Karpas-422 (cell line): ENCODE measurements at regions not wholly inside any gene's neighbourhood (a gene's known extent, or its start where the extent isn't known, plus 50 kb on each side); places are given as distances from the start of the nearest gene placed in this dataset.

Experiments
- DNase-seq: peaks from one replicate; pipeline ENCODE4 v3.0.0-alpha.2; 2015
- H2AFZ ChIP-seq: fragments of 200-600 bp; sonication (generic); 2 replicates; pipeline ENCODE4 v1.6.1; 2014; ENCODE audit warnings: antibody characterized with exemption, low read length, mixed read lengths
- H3K27ac ChIP-seq: fragments of 200-600 bp; sonication (generic); 2 replicates; pipeline ENCODE4 v1.5.1; 2014; ENCODE audit warnings: mild to moderate bottlenecking, low read length, moderate library complexity
- H3K27me3 ChIP-seq: fragments of 200-600 bp; sonication (generic); 2 replicates; pipeline ENCODE4 v1.6.1; 2014; ENCODE audit warnings: low read length, mixed read lengths
- H3K36me3 ChIP-seq: fragments of 200-600 bp; sonication (generic); 2 replicates; pipeline ENCODE4 v1.6.1; 2014; ENCODE audit warnings: low read length, mixed read lengths; ENCODE audit not compliant: insufficient read depth
- H3K4me1 ChIP-seq: fragments of 200-600 bp; sonication (generic); 2 replicates; pipeline ENCODE4 v1.6.1; 2014; ENCODE audit warnings: mild to moderate bottlenecking, low read length, mixed read lengths
- H3K4me2 ChIP-seq: fragments of 200-600 bp; sonication (generic); 2 replicates; pipeline ENCODE4 v1.6.1; 2014; ENCODE audit warnings: low read length, low read depth, mild to moderate bottlenecking; ENCODE audit not compliant: poor library complexity, severe bottlenecking
- H3K4me3 ChIP-seq: fragments of 200-600 bp; sonication (generic); 2 replicates; pipeline ENCODE4 v1.5.1; 2014; ENCODE audit warnings: mild to moderate bottlenecking, antibody characterized with exemption, low read length, mixed read lengths
- H3K79me2 ChIP-seq: fragments of 200-600 bp; sonication (generic); 2 replicates; pipeline ENCODE4 v1.6.1; 2014; ENCODE audit warnings: mild to moderate bottlenecking, low read length, mixed read lengths
- H3K9ac ChIP-seq: fragments of 200-600 bp; sonication (generic); 2 replicates; pipeline ENCODE4 v1.6.0; 2014; ENCODE audit warnings: low read length
- H3K9me2 ChIP-seq: fragments of 200-600 bp; sonication (generic), shearing (Covaris generic); replicated peaks from 2 replicates; pipeline ENCODE4 v1.6.0; 2014; ENCODE audit warnings: mild to moderate bottlenecking, low read length, moderate library complexity; ENCODE audit not compliant: insufficient read depth
- H3K9me3 ChIP-seq: fragments of 300-700, 200-600 bp; sonication (generic); 2 replicates; pipeline ENCODE4 v1.6.1; 2014; ENCODE audit warnings: low read length, mixed read lengths
- H4K20me1 ChIP-seq: fragments of 200-600 bp; sonication (generic); 2 replicates; pipeline ENCODE4 v1.6.1; 2014; ENCODE audit warnings: mild to moderate bottlenecking, antibody characterized with exemption, low read length, low read depth; ENCODE audit not compliant: insufficient read depth

- Histone ChIP-seq H3K36me3 (no peaks in the 10 kb centered on the region), H3K9me3 (no peaks in the 10 kb centered on the region), H3K4me2 (no peak overlapping the region), H3K9me2 (no peaks in the 10 kb centered on the region), H3K79me2 (no peaks in the 10 kb centered on the region), H3K4me1 (no peaks in the 10 kb centered on the region), H2AFZ (no peak overlapping the region), H4K20me1 (peaks cover 6% of the 10 kb centered on the region; the same call in 1 of the 2 replicates), H3K27ac (no peak overlapping the region), H3K27me3 (no peaks in the 10 kb centered on the region), H3K9ac (no peak overlapping the region), H3K4me3 (no peak overlapping the region)
- no peak for DNase-seq
These were observed 57.5 kb upstream of the RXRA start for GRCh38 chr9:134268747-134269146.

GRCh38 chr9:134271338-134272301 is 54.6 kb upstream of the RXRA start:
- H3K36me3 ChIP-seq, result no peaks in the 10 kb centered on the region
- no peak overlapping the region for H3K4me2 ChIP-seq
- no peaks in the 10 kb centered on the region for H3K79me2 ChIP-seq
- H3K27ac ChIP-seq, result no peak overlapping the region
- H3K27me3 ChIP-seq, result no peaks in the 10 kb centered on the region
- no peak for DNase-seq
- H4K20me1 ChIP-seq, result no peaks in the 10 kb centered on the region; the same call in 1 of the 2 replicates
- H3K4me3 ChIP-seq, result no peak overlapping the region
- no peaks in the 10 kb centered on the region for H3K9me3 ChIP-seq
- no peaks in the 10 kb centered on the region for H3K9me2 ChIP-seq
- H2AFZ ChIP-seq, result no peak overlapping the region
- H3K4me1 ChIP-seq, result peaks cover under 1% of the 10 kb centered on the region
- H3K9ac ChIP-seq, result no peak overlapping the region

- Histone ChIP-seq H3K4me1 (peaks cover 4% of the 10 kb centered on the region), H3K27me3 (no peaks in the 10 kb centered on the region), H3K9me2 (no peaks in the 10 kb centered on the region), H3K4me3 (no peak overlapping the region), H3K27ac (no peak overlapping the region), H3K36me3 (no peaks in the 10 kb centered on the region), H3K4me2 (no peak overlapping the region), H3K9me3 (no peaks in the 10 kb centered on the region), H2AFZ (no peak overlapping the region), H4K20me1 (no peaks in the 10 kb centered on the region; the same call in 1 of the 2 replicates), H3K79me2 (no peaks in the 10 kb centered on the region), H3K9ac (no peak overlapping the region)
- DNase-seq, result no peak
These were observed 53.8 kb upstream of the RXRA start for GRCh38 chr9:134272302-134273023.

GRCh38 chr9:134273647-134274046 is 52.6 kb upstream of the RXRA start:
- H4K20me1 ChIP-seq, result no peaks in the 10 kb centered on the region; the same call in 1 of the 2 replicates
- H2AFZ ChIP-seq, result no peak overlapping the region
- H3K27me3 ChIP-seq, result no peaks in the 10 kb centered on the region
- H3K79me2 ChIP-seq, result no peaks in the 10 kb centered on the region
- H3K27ac ChIP-seq, result no peak overlapping the region
- no peaks in the 10 kb centered on the region for H3K36me3 ChIP-seq
- no peaks in the 10 kb centered on the region for H3K9me3 ChIP-seq
- H3K4me3 ChIP-seq, result no peak overlapping the region
- DNase-seq, result no peak
- H3K4me1 ChIP-seq, result peaks cover 4% of the 10 kb centered on the region
- no peak overlapping the region for H3K4me2 ChIP-seq
- no peaks in the 10 kb centered on the region for H3K9me2 ChIP-seq
- no peak overlapping the region for H3K9ac ChIP-seq

GRCh38 chr9:134275375-134275774 is 50.9 kb upstream of the RXRA start:
- H4K20me1 ChIP-seq, result no peaks in the 10 kb centered on the region; the same call in 1 of the 2 replicates
- no peak overlapping the region for H2AFZ ChIP-seq
- peaks cover 4% of the 10 kb centered on the region for H3K4me1 ChIP-seq
- no peaks in the 10 kb centered on the region for H3K27me3 ChIP-seq
- H3K27ac ChIP-seq, result no peak overlapping the region
- H3K79me2 ChIP-seq, result no peaks in the 10 kb centered on the region
- peak; percentile 47 for DNase-seq
- no peak overlapping the region for H3K4me2 ChIP-seq
- H3K4me3 ChIP-seq, result no peak overlapping the region
- H3K9ac ChIP-seq, result no peak overlapping the region
- H3K9me3 ChIP-seq, result no peaks in the 10 kb centered on the region
- no peaks in the 10 kb centered on the region for H3K36me3 ChIP-seq
- no peaks in the 10 kb centered on the region for H3K9me2 ChIP-seq

- DNase-seq, result peak; percentile 71
- Histone ChIP-seq H3K36me3 (no peaks in the 10 kb centered on the region), H3K79me2 (no peaks in the 10 kb centered on the region), H3K4me2 (no peak overlapping the region), H4K20me1 (no peaks in the 10 kb centered on the region; the same call in 1 of the 2 replicates), H3K9ac (no peak overlapping the region), H3K4me3 (no peak overlapping the region), H3K4me1 (peaks cover 4% of the 10 kb centered on the region), H3K9me3 (no peaks in the 10 kb centered on the region), H3K27ac (no peak overlapping the region), H3K27me3 (no peaks in the 10 kb centered on the region), H2AFZ (no peak overlapping the region), H3K9me2 (no peaks in the 10 kb centered on the region)
These were observed 49.6 kb upstream of the RXRA start for GRCh38 chr9:134276453-134277245.
